ENCODE measurements at regions not wholly inside any gene's neighbourhood (a gene's known extent, or its start where the extent isn't known, plus 50 kb on each side); places are given as distances from the start of the nearest gene placed in this dataset.
"Not testable (repeated sequence)": the region's sequence is repeated elsewhere in the genome, so short reads cannot be mapped to it uniquely, and the experiment has no call there.

DNA sequence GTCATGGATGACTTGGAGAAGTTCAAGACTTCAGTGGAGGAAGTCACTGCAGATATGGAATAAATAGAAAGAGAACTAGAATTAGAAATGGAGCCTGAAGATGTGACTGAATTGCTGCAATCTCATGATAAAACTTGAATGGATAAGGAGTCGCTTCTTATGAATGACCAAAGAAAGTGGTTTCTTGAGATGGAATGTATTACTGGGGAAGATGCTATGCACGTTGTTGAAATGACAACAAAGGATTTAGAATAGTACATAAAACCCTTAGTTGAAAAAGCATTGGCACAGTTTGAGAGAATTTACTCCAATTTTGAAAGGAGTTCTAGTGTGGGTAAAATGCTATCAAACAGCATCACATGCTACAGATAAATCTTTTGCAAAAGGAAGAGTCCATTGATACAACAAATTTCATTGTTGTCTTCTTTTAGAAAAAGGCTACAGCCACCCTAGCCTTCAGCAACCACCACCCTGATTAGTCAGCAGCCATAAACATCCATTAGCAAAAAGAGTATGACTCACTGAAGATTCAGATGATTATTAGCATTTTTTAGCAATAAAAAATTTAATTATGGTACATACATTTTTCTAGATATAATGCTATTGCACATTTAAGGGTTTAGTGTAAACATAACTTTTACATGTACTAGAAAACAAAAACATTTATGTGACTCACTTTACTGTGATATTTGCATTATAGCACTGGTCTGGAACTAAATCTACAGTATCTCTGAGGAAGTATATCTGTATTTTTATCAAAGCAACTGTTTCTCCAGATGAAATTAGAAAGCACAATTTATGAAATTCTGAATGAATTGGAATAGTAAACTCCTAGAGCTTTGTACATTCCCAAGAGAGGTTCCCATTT is 110.5 kb upstream of the TACR1 start:
- no peak overlapping the region; the same call in 1 of the 2 replicates for H3K4me3 ChIP-seq (ENCODE audit: low read depth, low read length)
- TF ChIP-seq, protein P1, sequence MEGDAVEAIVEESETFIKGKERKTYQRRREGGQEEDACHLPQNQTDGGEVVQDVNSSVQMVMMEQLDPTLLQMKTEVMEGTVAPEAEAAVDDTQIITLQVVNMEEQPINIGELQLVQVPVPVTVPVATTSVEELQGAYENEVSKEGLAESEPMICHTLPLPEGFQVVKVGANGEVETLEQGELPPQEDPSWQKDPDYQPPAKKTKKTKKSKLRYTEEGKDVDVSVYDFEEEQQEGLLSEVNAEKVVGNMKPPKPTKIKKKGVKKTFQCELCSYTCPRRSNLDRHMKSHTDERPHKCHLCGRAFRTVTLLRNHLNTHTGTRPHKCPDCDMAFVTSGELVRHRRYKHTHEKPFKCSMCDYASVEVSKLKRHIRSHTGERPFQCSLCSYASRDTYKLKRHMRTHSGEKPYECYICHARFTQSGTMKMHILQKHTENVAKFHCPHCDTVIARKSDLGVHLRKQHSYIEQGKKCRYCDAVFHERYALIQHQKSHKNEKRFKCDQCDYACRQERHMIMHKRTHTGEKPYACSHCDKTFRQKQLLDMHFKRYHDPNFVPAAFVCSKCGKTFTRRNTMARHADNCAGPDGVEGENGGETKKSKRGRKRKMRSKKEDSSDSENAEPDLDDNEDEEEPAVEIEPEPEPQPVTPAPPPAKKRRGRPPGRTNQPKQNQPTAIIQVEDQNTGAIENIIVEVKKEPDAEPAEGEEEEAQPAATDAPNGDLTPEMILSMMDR (IDR thresholded peaks at IDR 0.05; ENCODE audit: low read depth, low read length) = no peak

DNA sequence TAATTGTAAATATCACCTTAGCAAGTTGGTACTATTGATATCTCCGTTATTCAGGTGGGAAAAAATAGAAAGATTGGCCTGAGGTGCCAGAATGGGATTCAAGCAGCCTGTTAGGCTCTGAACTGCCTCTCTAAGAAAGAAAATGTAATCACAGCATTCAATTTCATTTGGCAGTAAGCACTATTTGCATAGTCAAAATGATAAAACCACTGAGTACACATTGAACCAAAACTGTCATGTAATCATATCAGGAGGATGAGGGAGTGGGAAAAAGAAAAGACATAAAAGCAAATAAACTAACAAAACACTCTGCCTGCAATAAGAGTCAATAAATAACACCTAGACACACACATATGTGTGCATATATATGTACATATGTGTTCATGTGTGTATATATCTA is 103.9 kb upstream of the TACR1 start:
- no peak overlapping the region for H3K4me3 ChIP-seq (ENCODE audit: low read depth, low read length)
- TF ChIP-seq, protein P1 (IDR thresholded peaks at IDR 0.05; ENCODE audit: low read depth, low read length) = no peak

- no peak overlapping the region for H3K4me3 ChIP-seq (ENCODE audit: low read depth, low read length)
- TF ChIP-seq, protein P1 (IDR thresholded peaks at IDR 0.05; ENCODE audit: low read depth, low read length) = no peak
Measured at GRCh38 chr2:75294362-75294761, 95.0 kb upstream of the TACR1 start.

- no peak overlapping the region for H3K4me3 ChIP-seq (ENCODE audit: low read depth, low read length)
- TF ChIP-seq, protein P1 (IDR thresholded peaks at IDR 0.05; ENCODE audit: low read depth, low read length) = no peak
Measured at GRCh38 chr2:75292826-75293225, 93.5 kb upstream of the TACR1 start.

DNA sequence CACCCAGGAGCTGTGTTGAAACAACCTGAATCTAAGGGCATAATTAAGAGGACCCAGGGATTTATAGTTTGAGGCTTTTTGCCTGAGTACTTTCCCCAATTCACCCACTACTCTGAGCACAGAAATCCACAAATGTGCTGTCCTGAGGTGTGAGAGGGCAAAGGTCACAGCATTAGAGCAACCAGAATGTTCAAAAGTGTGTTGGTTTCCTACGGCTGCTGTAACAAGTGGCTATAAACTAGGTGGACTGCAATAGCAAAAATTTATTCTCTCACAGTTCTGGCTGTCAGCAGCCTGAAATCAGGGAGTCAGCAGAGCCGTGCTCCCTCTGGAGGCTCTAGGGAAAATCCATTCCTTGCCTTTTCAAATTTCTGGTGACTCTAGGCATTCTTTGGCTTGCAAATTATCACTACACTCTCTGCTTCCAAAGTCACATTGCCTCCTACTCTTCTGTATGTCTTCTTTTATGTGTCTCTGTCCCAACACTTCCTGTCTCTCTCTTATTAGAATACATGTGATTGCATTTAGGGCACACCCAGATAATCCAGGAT is 91.4 kb upstream of the TACR1 start:
- no peak overlapping the region for H3K4me3 ChIP-seq (ENCODE audit: low read depth, low read length)
- TF ChIP-seq, protein P1 (IDR thresholded peaks at IDR 0.05; ENCODE audit: low read depth, low read length) = peak; percentile 41; the same call in 1 of the 2 replicates

- no peak overlapping the region for H3K4me3 ChIP-seq (ENCODE audit: low read depth, low read length)
- TF ChIP-seq, protein P1 (IDR thresholded peaks at IDR 0.05; ENCODE audit: low read depth, low read length) = no peak
Measured at GRCh38 chr2:75289771-75290170, 90.5 kb upstream of the TACR1 start.

- H3K4me3 ChIP-seq (ENCODE audit: low read depth, low read length) = not testable (repeated sequence)
Measured at GRCh38 chr2:75289178-75289577, 89.9 kb upstream of the TACR1 start.

All from WI38 (cell line).